Ovary (tissue), 3 donors: ENCODE measurements at regions not wholly inside any gene's neighbourhood (a gene's known extent, or its start where the extent isn't known, plus 50 kb on each side); places are given as distances from the start of the nearest gene placed in this dataset.
"Not testable (repeated sequence)": the region's sequence is repeated elsewhere in the genome, so short reads cannot be mapped to it uniquely, and the experiment has no call there.

Experiments used
- CTCF ChIP-seq, 3 donors: fragments of 450-650 bp in 2 of 3; fragments of 200-600 bp in 1 of 3; IDR thresholded peaks; one replicate each; pipeline versions ENCODE4 v1.5.1 to v1.8.0; 2016 to 2022; ENCODE audit warnings: antibody characterized with exemption in 3 of 3, mild to moderate bottlenecking in 1 of 3
- EP300 ChIP-seq: sonication (generic); formaldehyde crosslinking; IDR thresholded peaks from one replicate; pipeline ENCODE4 v1.6.1; 2017; ENCODE audit warnings: antibody characterized with exemption
- POLR2A ChIP-seq: fragments of 450-650 bp; IDR thresholded peaks from one replicate; pipeline ENCODE4 v1.6.1; 2017; ENCODE audit warnings: antibody characterized with exemption, mild to moderate bottlenecking, moderate library complexity
- donor health status: DM: no; HTN: no; CAD: no.

GRCh38 chr4:49229243-49229642 is 243.2 kb downstream of the CWH43 start:
- TF ChIP-seq CTCF (IDR thresholded peaks at IDR 0.05); POLR2A; EP300: not testable (repeated sequence)
